ENCODE measurements at regions not wholly inside any gene's neighbourhood (a gene's known extent, or its start where the extent isn't known, plus 50 kb on each side); places are given as distances from the start of the nearest gene placed in this dataset.
"Not testable (repeated sequence)": the region's sequence is repeated elsewhere in the genome, so short reads cannot be mapped to it uniquely, and the experiment has no call there.

GRCh38 chr14:83289390-83289789 is 1755.7 kb upstream of the SEL1L start:
- H3K36me3 ChIP-seq = no peaks in the 10 kb centered on the region
- intact Hi-C loops (cut with DNase I) = no loop called here
- no peaks in the 10 kb centered on the region for H3K4me1 ChIP-seq
- no peak for DNase-seq
- no peaks in the 10 kb centered on the region for H3K27me3 ChIP-seq
- H3K9me3 ChIP-seq = no peaks in the 10 kb centered on the region
- TF ChIP-seq CTCF (IDR thresholded peaks at IDR 0.05) = no peak
- H3K27ac ChIP-seq = no peak overlapping the region
- H3K9ac ChIP-seq (ENCODE audit: low read depth in 2 of 2, low read length in 2 of 2) = no peak overlapping the region
- H3K4me3 ChIP-seq = no peak overlapping the region

GRCh38 chr14:83289896-83290295 is 1756.2 kb upstream of the SEL1L start:
- TF ChIP-seq CTCF (IDR thresholded peaks at IDR 0.05) = no peak
- Histone ChIP-seq H3K9ac (ENCODE audit: low read depth in 2 of 2, low read length in 2 of 2) (no peak overlapping the region), H3K27me3 (no peaks in the 10 kb centered on the region), H3K4me1 (no peaks in the 10 kb centered on the region), H3K9me3 (no peaks in the 10 kb centered on the region), H3K27ac (no peak overlapping the region), H3K36me3 (no peaks in the 10 kb centered on the region), H3K4me3 (no peak overlapping the region)
- intact Hi-C loops (cut with DNase I) = no loop called here
- no peak for DNase-seq

GRCh38 chr14:83290447-83290846 is 1756.8 kb upstream of the SEL1L start:
- no peak for DNase-seq
- H3K9ac ChIP-seq (ENCODE audit: low read depth in 2 of 2, low read length in 2 of 2) = no peak overlapping the region
- no peaks in the 10 kb centered on the region for H3K9me3 ChIP-seq
- TF ChIP-seq CTCF (IDR thresholded peaks at IDR 0.05) = no peak
- no peaks in the 10 kb centered on the region for H3K36me3 ChIP-seq
- H3K27me3 ChIP-seq = no peaks in the 10 kb centered on the region
- H3K4me1 ChIP-seq = no peaks in the 10 kb centered on the region
- no peak overlapping the region for H3K4me3 ChIP-seq
- no peak overlapping the region for H3K27ac ChIP-seq
- intact Hi-C loops (cut with DNase I) = no loop called here

GRCh38 chr14:83291714-83292113 is 1758.1 kb upstream of the SEL1L start:
- DNase-seq = no peak
- H3K4me1 ChIP-seq = no peaks in the 10 kb centered on the region
- no peaks in the 10 kb centered on the region for H3K36me3 ChIP-seq
- intact Hi-C loops (cut with DNase I) = no loop called here
- no peak overlapping the region for H3K9ac ChIP-seq (ENCODE audit: low read depth in 2 of 2, low read length in 2 of 2)
- no peaks in the 10 kb centered on the region for H3K9me3 ChIP-seq
- TF ChIP-seq CTCF (IDR thresholded peaks at IDR 0.05) = no peak
- no peak overlapping the region for H3K27ac ChIP-seq
- H3K27me3 ChIP-seq = no peaks in the 10 kb centered on the region
- no peak overlapping the region for H3K4me3 ChIP-seq

- H3K4me1 ChIP-seq = no peaks in the 10 kb centered on the region
- no peak overlapping the region for H3K4me3 ChIP-seq
- H3K27me3 ChIP-seq = no peaks in the 10 kb centered on the region
- no peak overlapping the region for H3K9ac ChIP-seq (ENCODE audit: low read depth in 2 of 2, low read length in 2 of 2)
- no peak for DNase-seq
- TF ChIP-seq CTCF (IDR thresholded peaks at IDR 0.05) = no peak
- H3K27ac ChIP-seq = no peak overlapping the region
- no peaks in the 10 kb centered on the region for H3K9me3 ChIP-seq
- H3K36me3 ChIP-seq = no peaks in the 10 kb centered on the region
- intact Hi-C loops (cut with DNase I) = no loop called here
Measured at GRCh38 chr14:83294941-83295340, 1761.3 kb upstream of the SEL1L start.

GRCh38 chr14:83297361-83297760 is 1763.7 kb upstream of the SEL1L start:
- TF ChIP-seq CTCF (IDR thresholded peaks at IDR 0.05) = no peak
- no peaks in the 10 kb centered on the region for H3K36me3 ChIP-seq
- no peak overlapping the region for H3K27ac ChIP-seq
- no peak overlapping the region for H3K9ac ChIP-seq (ENCODE audit: low read depth in 2 of 2, low read length in 2 of 2)
- no peak for DNase-seq
- no peaks in the 10 kb centered on the region for H3K27me3 ChIP-seq
- no peaks in the 10 kb centered on the region for H3K4me1 ChIP-seq
- no peaks in the 10 kb centered on the region for H3K9me3 ChIP-seq
- intact Hi-C loops (cut with DNase I) = no loop called here
- H3K4me3 ChIP-seq = no peak overlapping the region

GRCh38 chr14:83298016-83298415 is 1764.4 kb upstream of the SEL1L start:
- H3K27me3 ChIP-seq; H3K27ac ChIP-seq; H3K36me3 ChIP-seq; intact Hi-C loops (cut with DNase I); H3K9me3 ChIP-seq; DNase-seq; H3K4me1 ChIP-seq; H3K9ac ChIP-seq (ENCODE audit: low read depth in 2 of 2, low read length in 2 of 2); H3K4me3 ChIP-seq: not testable (repeated sequence)
